Mammary epithelial cell (primary cell): ENCODE measurements at regions not wholly inside any gene's neighbourhood (a gene's known extent, or its start where the extent isn't known, plus 50 kb on each side); places are given as distances from the start of the nearest gene placed in this dataset.
A peak's percentile ranks its signal among the peaks of the same experiment; 100 is the strongest.

Experiments
- EZH2 ChIP-seq: IDR thresholded peaks from 2 replicates; pipeline ENCODE4 v1.6.1; 2012; ENCODE audit warnings: low read length, inconsistent platforms, borderline replicate concordance
- TF ChIP-seq, protein P1 (sequence below), 2 donors: IDR thresholded peaks in 1 of 2; conservative IDR thresholded peaks in 1 of 2; 2 replicates each; pipeline ENCODE4 v1.5.1; 2011 to 2012; ENCODE audit warnings: inconsistent platforms in 2 of 2, low read length in 2 of 2, mild to moderate bottlenecking in 2 of 2, control low read depth in 1 of 2, low read depth in 1 of 2; ENCODE audit not compliant: insufficient read depth in 1 of 2; ENCODE audit errors: extremely low read depth in 1 of 2

DNA sequence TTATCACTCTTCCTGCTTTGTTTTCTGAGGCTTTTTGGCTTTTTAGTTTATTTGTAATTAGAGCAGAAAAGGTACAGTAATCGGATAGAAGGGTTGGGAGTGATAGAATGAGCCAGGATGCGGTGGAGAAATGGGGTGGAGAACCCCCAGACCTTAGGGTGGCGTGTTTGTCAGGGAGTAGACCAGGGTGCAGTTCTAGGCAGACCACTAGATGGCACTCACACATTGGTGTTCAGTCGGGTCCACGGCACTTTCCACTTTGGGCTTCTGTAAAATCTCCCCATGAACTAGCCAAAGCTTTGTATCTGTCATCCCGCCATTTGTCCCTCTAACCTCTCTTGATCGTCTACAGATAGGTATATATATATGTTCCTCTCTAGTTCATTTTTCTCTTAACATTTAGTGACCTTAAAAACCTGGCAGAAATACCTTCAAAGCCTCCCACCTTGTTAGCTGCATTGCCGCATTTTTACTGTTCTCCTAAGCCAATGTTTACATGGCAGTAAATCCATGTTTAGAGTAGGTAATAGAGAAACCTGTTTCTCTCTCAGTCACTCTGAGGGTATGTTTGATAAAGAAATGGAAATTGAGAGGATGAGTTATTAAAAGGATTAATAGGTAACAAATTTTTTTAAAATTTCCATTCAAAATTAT lies 154.9 kb downstream of the TM9SF2 start:
- TF ChIP-seq, protein P1, sequence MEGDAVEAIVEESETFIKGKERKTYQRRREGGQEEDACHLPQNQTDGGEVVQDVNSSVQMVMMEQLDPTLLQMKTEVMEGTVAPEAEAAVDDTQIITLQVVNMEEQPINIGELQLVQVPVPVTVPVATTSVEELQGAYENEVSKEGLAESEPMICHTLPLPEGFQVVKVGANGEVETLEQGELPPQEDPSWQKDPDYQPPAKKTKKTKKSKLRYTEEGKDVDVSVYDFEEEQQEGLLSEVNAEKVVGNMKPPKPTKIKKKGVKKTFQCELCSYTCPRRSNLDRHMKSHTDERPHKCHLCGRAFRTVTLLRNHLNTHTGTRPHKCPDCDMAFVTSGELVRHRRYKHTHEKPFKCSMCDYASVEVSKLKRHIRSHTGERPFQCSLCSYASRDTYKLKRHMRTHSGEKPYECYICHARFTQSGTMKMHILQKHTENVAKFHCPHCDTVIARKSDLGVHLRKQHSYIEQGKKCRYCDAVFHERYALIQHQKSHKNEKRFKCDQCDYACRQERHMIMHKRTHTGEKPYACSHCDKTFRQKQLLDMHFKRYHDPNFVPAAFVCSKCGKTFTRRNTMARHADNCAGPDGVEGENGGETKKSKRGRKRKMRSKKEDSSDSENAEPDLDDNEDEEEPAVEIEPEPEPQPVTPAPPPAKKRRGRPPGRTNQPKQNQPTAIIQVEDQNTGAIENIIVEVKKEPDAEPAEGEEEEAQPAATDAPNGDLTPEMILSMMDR (conservative IDR thresholded peaks at IDR 0.05 in 1 of 2, IDR thresholded peaks at IDR 0.05 in 1 of 2; ENCODE audit: extremely low read depth in 1 of 2, insufficient read depth in 1 of 2, low read depth in 1 of 2, low read length in 2 of 2): peak; percentile 90 to 91
- TF ChIP-seq EZH2: no peak
